ENCODE measurements at regions not wholly inside any gene's neighbourhood (a gene's known extent, or its start where the extent isn't known, plus 50 kb on each side); places are given as distances from the start of the nearest gene placed in this dataset.

DNA sequence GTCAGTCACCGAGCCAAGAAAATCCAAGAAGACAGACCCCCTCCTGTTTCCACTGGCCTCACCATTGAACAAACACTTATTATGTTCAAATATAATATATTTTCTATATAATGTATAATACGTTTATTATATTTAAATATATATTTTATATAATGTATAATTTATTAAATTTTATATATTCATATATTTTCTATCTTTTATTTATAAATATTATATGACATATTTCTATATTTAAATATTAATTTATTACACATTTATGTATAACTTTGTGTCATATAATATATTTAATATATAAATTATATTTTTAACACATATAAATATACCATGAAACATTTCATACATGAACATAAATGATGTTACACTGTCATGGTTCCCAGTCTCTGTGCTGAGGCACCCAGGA lies 60.9 kb upstream of the RMDN2 start:
- DNase-seq (ENCODE audit: low spot score in 2 of 2) = no peak
- Histone ChIP-seq H3K9me3 (no peaks in the 10 kb centered on the region), H3K36me3 (no peaks in the 10 kb centered on the region), H3K4me3 (no peak overlapping the region), H3K4me1 (no peaks in the 10 kb centered on the region), H3K27me3 (no peaks in the 10 kb centered on the region), H3K27ac (no peak overlapping the region)
- TF ChIP-seq, protein P1, sequence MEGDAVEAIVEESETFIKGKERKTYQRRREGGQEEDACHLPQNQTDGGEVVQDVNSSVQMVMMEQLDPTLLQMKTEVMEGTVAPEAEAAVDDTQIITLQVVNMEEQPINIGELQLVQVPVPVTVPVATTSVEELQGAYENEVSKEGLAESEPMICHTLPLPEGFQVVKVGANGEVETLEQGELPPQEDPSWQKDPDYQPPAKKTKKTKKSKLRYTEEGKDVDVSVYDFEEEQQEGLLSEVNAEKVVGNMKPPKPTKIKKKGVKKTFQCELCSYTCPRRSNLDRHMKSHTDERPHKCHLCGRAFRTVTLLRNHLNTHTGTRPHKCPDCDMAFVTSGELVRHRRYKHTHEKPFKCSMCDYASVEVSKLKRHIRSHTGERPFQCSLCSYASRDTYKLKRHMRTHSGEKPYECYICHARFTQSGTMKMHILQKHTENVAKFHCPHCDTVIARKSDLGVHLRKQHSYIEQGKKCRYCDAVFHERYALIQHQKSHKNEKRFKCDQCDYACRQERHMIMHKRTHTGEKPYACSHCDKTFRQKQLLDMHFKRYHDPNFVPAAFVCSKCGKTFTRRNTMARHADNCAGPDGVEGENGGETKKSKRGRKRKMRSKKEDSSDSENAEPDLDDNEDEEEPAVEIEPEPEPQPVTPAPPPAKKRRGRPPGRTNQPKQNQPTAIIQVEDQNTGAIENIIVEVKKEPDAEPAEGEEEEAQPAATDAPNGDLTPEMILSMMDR (IDR thresholded peaks at IDR 0.05) = no peak
- intact Hi-C loops (cut with DNase I) = no loop called here

DNA sequence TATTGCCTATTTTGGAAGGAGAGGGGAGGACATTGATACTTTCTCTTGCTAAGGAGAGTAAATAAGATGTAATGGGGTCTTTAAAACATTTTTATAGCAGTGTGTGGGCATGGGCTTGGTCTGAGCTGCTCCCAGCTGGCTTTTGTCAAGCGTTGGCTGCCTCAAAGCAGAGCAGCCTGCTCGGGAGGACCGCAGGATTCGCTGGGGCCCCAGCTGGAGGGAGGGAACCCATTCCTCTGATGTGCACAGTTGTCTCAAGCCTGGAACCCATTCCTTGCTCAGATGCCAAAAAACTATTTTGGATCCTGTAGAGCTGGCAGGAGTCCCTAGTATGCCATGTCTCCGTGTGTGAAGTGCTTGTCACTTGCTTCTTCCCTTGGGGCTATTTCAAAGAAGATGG lies 59.4 kb upstream of the RMDN2 start:
- no peaks in the 10 kb centered on the region for H3K36me3 ChIP-seq
- TF ChIP-seq, protein P1 (IDR thresholded peaks at IDR 0.05) = no peak
- no peaks in the 10 kb centered on the region for H3K27me3 ChIP-seq
- peaks cover 0 to 4% of the 10 kb centered on the region in 2 donors for H3K4me1 ChIP-seq
- no peak for DNase-seq (ENCODE audit: low spot score in 2 of 2)
- intact Hi-C loops (cut with DNase I) = no loop called here
- no peaks in the 10 kb centered on the region for H3K9me3 ChIP-seq
- H3K27ac ChIP-seq = no peak overlapping the region
- no peak overlapping the region for H3K4me3 ChIP-seq

DNA sequence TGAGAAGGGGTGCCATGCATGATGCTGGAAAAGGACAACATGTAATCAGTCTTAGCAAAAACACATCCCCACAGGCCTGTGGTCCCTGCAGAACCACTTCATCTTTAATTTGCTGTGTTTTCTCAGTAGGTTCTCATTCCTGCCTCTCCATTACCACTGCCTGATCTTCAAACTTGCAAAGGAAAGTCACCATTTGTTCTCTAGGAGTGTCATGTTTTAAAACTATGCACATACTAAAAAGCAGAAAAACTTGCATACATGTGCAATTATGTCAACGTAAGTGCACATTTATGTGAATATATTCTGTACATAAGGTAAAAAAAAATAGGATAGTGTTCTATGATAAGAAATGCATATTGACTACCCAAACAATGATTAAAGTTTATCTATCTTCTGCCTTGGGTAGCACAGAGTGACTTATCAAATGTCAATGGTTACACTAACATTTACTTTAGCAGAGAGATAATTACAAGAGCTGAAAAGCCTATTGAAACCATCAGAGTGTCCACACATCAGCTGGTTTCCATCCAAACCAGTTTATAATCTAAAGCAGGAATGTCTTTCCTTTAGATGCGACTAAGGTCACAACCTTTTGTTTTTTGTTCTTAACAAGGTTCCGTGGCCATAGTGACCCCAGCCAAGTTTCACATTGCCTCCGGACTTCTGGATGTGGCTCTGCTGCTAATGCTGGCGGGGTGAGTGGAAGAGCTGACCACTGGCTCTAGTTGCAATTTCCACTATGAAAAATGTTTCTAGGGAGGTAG lies 58.7 kb upstream of the RMDN2 start:
- H3K27ac ChIP-seq = no peak overlapping the region
- H3K4me1 ChIP-seq = peaks cover 0 to 8% of the 10 kb centered on the region in 2 donors
- intact Hi-C loops (cut with DNase I) = no loop called here
- no peaks in the 10 kb centered on the region for H3K36me3 ChIP-seq
- TF ChIP-seq, protein P1 (IDR thresholded peaks at IDR 0.05) = no peak
- no peaks in the 10 kb centered on the region for H3K9me3 ChIP-seq
- H3K4me3 ChIP-seq = no peak overlapping the region
- no peaks in the 10 kb centered on the region for H3K27me3 ChIP-seq
- no peak for DNase-seq (ENCODE audit: low spot score in 2 of 2)

DNA sequence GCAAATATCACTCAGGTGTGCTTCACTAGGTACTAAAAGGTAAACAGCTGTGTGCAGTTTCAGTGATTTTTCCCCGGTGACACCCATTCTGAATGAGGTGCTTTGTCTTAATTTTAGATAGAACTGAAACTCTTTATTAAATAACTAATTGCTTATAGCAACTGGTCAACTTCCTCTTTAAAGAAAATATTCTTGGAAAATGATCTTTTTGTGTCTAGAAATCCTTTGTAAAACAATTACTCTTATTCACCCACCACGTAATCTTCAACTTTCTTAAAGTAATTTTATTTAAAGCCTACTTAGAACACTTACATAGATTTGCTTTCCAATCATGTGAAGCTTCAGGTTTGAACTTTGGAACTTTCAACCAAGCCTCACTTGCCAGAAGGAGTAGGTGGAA lies 57.9 kb upstream of the RMDN2 start:
- TF ChIP-seq, protein P1 (IDR thresholded peaks at IDR 0.05) = no peak
- intact Hi-C loops (cut with DNase I) = no loop called here
- H3K4me3 ChIP-seq = no peak overlapping the region
- DNase-seq (ENCODE audit: low spot score in 2 of 2) = no peak
- H3K27ac ChIP-seq = no peak overlapping the region
- no peaks in the 10 kb centered on the region for H3K9me3 ChIP-seq
- no peaks in the 10 kb centered on the region for H3K36me3 ChIP-seq
- H3K27me3 ChIP-seq = no peaks in the 10 kb centered on the region
- H3K4me1 ChIP-seq = peaks cover 0 to 8% of the 10 kb centered on the region in 2 donors

DNA sequence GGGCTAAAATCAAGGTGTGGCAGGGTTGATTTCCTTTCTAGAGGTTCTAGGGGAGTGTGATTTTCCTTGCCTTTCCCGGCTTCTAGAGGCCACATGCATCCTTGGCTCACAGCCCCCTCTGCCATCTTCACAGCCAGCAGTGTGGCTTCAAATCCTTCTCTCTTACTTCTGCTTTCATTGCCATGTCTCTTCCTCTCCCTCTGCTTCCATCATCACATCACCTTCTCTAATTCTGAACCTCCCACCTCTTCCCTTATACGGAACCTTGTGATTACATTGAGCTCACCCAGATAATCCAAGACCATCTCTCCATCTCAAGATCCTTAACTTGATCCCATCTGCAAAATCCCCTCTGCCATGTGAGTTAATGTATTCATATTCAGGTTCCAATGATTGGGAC lies 56.2 kb upstream of the RMDN2 start:
- H3K4me1 ChIP-seq = peaks cover 0 to 8% of the 10 kb centered on the region in 2 donors
- no peak overlapping the region for H3K27ac ChIP-seq

More for the DNA sequence above, 56.2 kb upstream of the RMDN2 start:
- Histone ChIP-seq H3K4me3 (no peak overlapping the region), H3K9me3 (no peaks in the 10 kb centered on the region), H3K27me3 (no peaks in the 10 kb centered on the region), H3K36me3 (no peaks in the 10 kb centered on the region)
- TF ChIP-seq, protein P1 (IDR thresholded peaks at IDR 0.05) = no peak
- intact Hi-C loops (cut with DNase I) = no loop called here
- no peak for DNase-seq (ENCODE audit: low spot score in 2 of 2)
